SJCRH30 (cell line): ENCODE measurements at regions not wholly inside any gene's neighbourhood (a gene's known extent, or its start where the extent isn't known, plus 50 kb on each side); places are given as distances from the start of the nearest gene placed in this dataset.
"Not testable (repeated sequence)": the region's sequence is repeated elsewhere in the genome, so short reads cannot be mapped to it uniquely, and the experiment has no call there.

Experiments used
- DNase-seq, 2 experiments: peaks; one replicate each; pipeline ENCODE4 v3.0.0-alpha.2; 2015 to 2020
- H3K27ac ChIP-seq: fragments of 250-450 bp; sonication (Bioruptor Pico); 2 replicates; pipeline ENCODE4 v1.5.1; 2020; ENCODE audit warnings: mild to moderate bottlenecking, moderate library complexity
- H3K27me3 ChIP-seq: fragments of 250-450 bp; sonication (Bioruptor Pico); 2 replicates; pipeline ENCODE4 v1.5.1; 2020; ENCODE audit warnings: mild to moderate bottlenecking, moderate library complexity
- H3K36me3 ChIP-seq: fragments of 250-450 bp; sonication (Bioruptor Pico); 2 replicates; pipeline ENCODE4 v1.5.1; 2020; ENCODE audit warnings: mild to moderate bottlenecking, moderate library complexity
- H3K4me1 ChIP-seq: fragments of 250-450 bp; sonication (Bioruptor Pico); 2 replicates; pipeline ENCODE4 v1.5.1; 2020; ENCODE audit warnings: mild to moderate bottlenecking, moderate library complexity
- H3K4me3 ChIP-seq: fragments of 250-450 bp; sonication (Bioruptor Pico); 2 replicates; pipeline ENCODE4 v1.5.1; 2020; ENCODE audit warnings: mild to moderate bottlenecking, moderate library complexity
- H3K9me3 ChIP-seq: fragments of 250-450 bp; sonication (Bioruptor Pico); replicated peaks from 2 replicates; pipeline ENCODE4 v1.5.1; 2020; ENCODE audit warnings: mild to moderate bottlenecking, moderate library complexity

- H3K27me3 ChIP-seq = no peaks in the 10 kb centered on the region; the same call in 1 of the 2 replicates
- no peak for DNase-seq
- H3K27ac ChIP-seq = no peak overlapping the region
- no peaks in the 10 kb centered on the region for H3K4me1 ChIP-seq
- H3K9me3 ChIP-seq = no peaks in the 10 kb centered on the region
- H3K36me3 ChIP-seq = no peaks in the 10 kb centered on the region
- no peak overlapping the region for H3K4me3 ChIP-seq
These were observed 207.7 kb downstream of the PTN start for GRCh38 chr7:137135654-137136350.

- Histone ChIP-seq H3K9me3 (no peaks in the 10 kb centered on the region), H3K4me3 (no peak overlapping the region), H3K27ac (no peak overlapping the region), H3K36me3 (no peaks in the 10 kb centered on the region), H3K27me3 (no peaks in the 10 kb centered on the region; the same call in 1 of the 2 replicates), H3K4me1 (no peaks in the 10 kb centered on the region)
- DNase-seq = no peak
These were observed 212.8 kb downstream of the PTN start for GRCh38 chr7:137130751-137131158.

- 0 out of 2 replicates have a peak, but pooled peaks cover 2% of the 10 kb centered on the region for H3K27me3 ChIP-seq
- no peak overlapping the region for H3K27ac ChIP-seq
- H3K4me3 ChIP-seq = no peak overlapping the region
These were observed 214.5 kb downstream of the PTN start for GRCh38 chr7:137129025-137129424.

GRCh38 chr7:137127806-137128205, 215.7 kb downstream of the PTN start:
- H3K27ac ChIP-seq = no peak overlapping the region
- H3K36me3 ChIP-seq = no peaks in the 10 kb centered on the region
- 0 out of 2 replicates have a peak, but pooled peaks cover 2% of the 10 kb centered on the region for H3K27me3 ChIP-seq
- H3K4me1 ChIP-seq = no peaks in the 10 kb centered on the region
- no peaks in the 10 kb centered on the region for H3K9me3 ChIP-seq
- H3K4me3 ChIP-seq = no peak overlapping the region
- no peak for DNase-seq

More at GRCh38 chr7:137129025-137129424, 214.5 kb downstream of the PTN start:
- DNase-seq = no peak
- H3K4me1 ChIP-seq = no peaks in the 10 kb centered on the region
- H3K9me3 ChIP-seq = no peaks in the 10 kb centered on the region
- no peaks in the 10 kb centered on the region for H3K36me3 ChIP-seq

GRCh38 chr7:137127058-137127457, 216.5 kb downstream of the PTN start:
- Histone ChIP-seq H3K27me3 (0 out of 2 replicates have a peak, but pooled peaks cover 2% of the 10 kb centered on the region), H3K4me3 (no peak overlapping the region), H3K9me3 (no peaks in the 10 kb centered on the region), H3K27ac (no peak overlapping the region), H3K36me3 (no peaks in the 10 kb centered on the region), H3K4me1 (no peaks in the 10 kb centered on the region)
- no peak for DNase-seq

- Histone ChIP-seq H3K4me3 (no peak overlapping the region), H3K9me3 (no peaks in the 10 kb centered on the region), H3K27ac (no peak overlapping the region), H3K4me1 (no peaks in the 10 kb centered on the region), H3K27me3 (0 out of 2 replicates have a peak, but pooled peaks cover 2% of the 10 kb centered on the region), H3K36me3 (no peaks in the 10 kb centered on the region)
- no peak for DNase-seq
These were observed 221.4 kb downstream of the PTN start for GRCh38 chr7:137122145-137122544.

- Histone ChIP-seq H3K27me3 (0 out of 2 replicates have a peak, but pooled peaks cover 2% of the 10 kb centered on the region), H3K9me3 (no peaks in the 10 kb centered on the region), H3K27ac (no peak overlapping the region), H3K36me3 (no peaks in the 10 kb centered on the region), H3K4me3 (no peak overlapping the region), H3K4me1 (no peaks in the 10 kb centered on the region)
- no peak for DNase-seq
These were observed 222.8 kb downstream of the PTN start for GRCh38 chr7:137120690-137121089.

- Histone ChIP-seq H3K36me3 (no peaks in the 10 kb centered on the region), H3K27me3 (no peaks in the 10 kb centered on the region), H3K4me3 (no peak overlapping the region), H3K27ac (no peak overlapping the region), H3K9me3 (no peaks in the 10 kb centered on the region), H3K4me1 (no peaks in the 10 kb centered on the region)
- DNase-seq = no peak
These were observed 233.0 kb downstream of the PTN start for GRCh38 chr7:137110535-137110934.

GRCh38 chr7:137110091-137110509, 233.4 kb downstream of the PTN start:
- Histone ChIP-seq H3K27ac (no peak overlapping the region), H3K27me3 (no peaks in the 10 kb centered on the region), H3K9me3 (no peaks in the 10 kb centered on the region), H3K36me3 (no peaks in the 10 kb centered on the region), H3K4me1 (no peaks in the 10 kb centered on the region), H3K4me3 (no peak overlapping the region)
- DNase-seq = no peak

- DNase-seq, H3K4me3 ChIP-seq, H3K27me3 ChIP-seq, H3K27ac ChIP-seq, H3K36me3 ChIP-seq, H3K9me3 ChIP-seq, H3K4me1 ChIP-seq: not testable (repeated sequence)
These were observed 235.7 kb downstream of the PTN start for GRCh38 chr7:137107802-137108201.

- H3K27me3 ChIP-seq, H3K4me3 ChIP-seq, DNase-seq, H3K36me3 ChIP-seq, H3K9me3 ChIP-seq, H3K4me1 ChIP-seq, H3K27ac ChIP-seq: not testable (repeated sequence)
These were observed 235.1 kb downstream of the CHRM2 start for GRCh38 chr7:137103526-137103925.

- Histone ChIP-seq H3K27ac (no peak overlapping the region), H3K4me1 (no peaks in the 10 kb centered on the region), H3K9me3 (no peaks in the 10 kb centered on the region), H3K4me3 (no peak overlapping the region), H3K36me3 (no peaks in the 10 kb centered on the region), H3K27me3 (no peaks in the 10 kb centered on the region; the same call in 1 of the 2 replicates)
- no peak for DNase-seq
These were observed 228.7 kb downstream of the CHRM2 start for GRCh38 chr7:137097111-137097510.

- no peaks in the 10 kb centered on the region for H3K4me1 ChIP-seq
- H3K27me3 ChIP-seq = no peaks in the 10 kb centered on the region
- no peak overlapping the region for H3K4me3 ChIP-seq
- no peak for DNase-seq
- H3K9me3 ChIP-seq = no peaks in the 10 kb centered on the region
- H3K27ac ChIP-seq = no peak overlapping the region
- H3K36me3 ChIP-seq = no peaks in the 10 kb centered on the region
These were observed 228.2 kb downstream of the CHRM2 start for GRCh38 chr7:137096607-137097006.

- no peak overlapping the region for H3K4me3 ChIP-seq
- H3K9me3 ChIP-seq = no peaks in the 10 kb centered on the region
- no peaks in the 10 kb centered on the region for H3K4me1 ChIP-seq
- H3K27me3 ChIP-seq = no peaks in the 10 kb centered on the region
- DNase-seq = no peak
- no peaks in the 10 kb centered on the region for H3K36me3 ChIP-seq
- no peak overlapping the region for H3K27ac ChIP-seq
These were observed 224.7 kb downstream of the CHRM2 start for GRCh38 chr7:137093198-137093597.

- no peaks in the 10 kb centered on the region for H3K4me1 ChIP-seq
- no peak overlapping the region for H3K27ac ChIP-seq
- peak in 1 of 2 experiments; percentile 12 for DNase-seq
- H3K4me3 ChIP-seq = no peak overlapping the region
- no peaks in the 10 kb centered on the region for H3K9me3 ChIP-seq
- H3K36me3 ChIP-seq = no peaks in the 10 kb centered on the region
- no peaks in the 10 kb centered on the region for H3K27me3 ChIP-seq
These were observed 222.9 kb downstream of the CHRM2 start for GRCh38 chr7:137091396-137091795.

GRCh38 chr7:137086896-137087295, 218.4 kb downstream of the CHRM2 start:
- H3K27me3 ChIP-seq = no peaks in the 10 kb centered on the region
- no peaks in the 10 kb centered on the region for H3K4me1 ChIP-seq
- H3K4me3 ChIP-seq = no peak overlapping the region
- H3K36me3 ChIP-seq = no peaks in the 10 kb centered on the region
- DNase-seq = no peak
- no peak overlapping the region for H3K27ac ChIP-seq
- no peaks in the 10 kb centered on the region for H3K9me3 ChIP-seq
